NCI-H1417 (cell line): ENCODE measurements at regions not wholly inside any gene's neighbourhood (a gene's known extent, or its start where the extent isn't known, plus 50 kb on each side); places are given as distances from the start of the nearest gene placed in this dataset.
"Not testable (repeated sequence)": the region's sequence is repeated elsewhere in the genome, so short reads cannot be mapped to it uniquely, and the experiment has no call there.

ENCODE experiments used
- DNase-seq, 3 experiments: peaks; one replicate each; lab custom pipeline; 2025; lab: John Stamatoyannopoulos, UW

GRCh38 chr21:22762463-22762862 lies 1764.3 kb downstream of the NCAM2 start:
- no peak for DNase-seq

GRCh38 chr21:22763442-22763841 lies 1765.2 kb downstream of the NCAM2 start:
- no peak for DNase-seq

- no peak for DNase-seq
Observed at GRCh38 chr21:22764222-22764621, 1766.0 kb downstream of the NCAM2 start.

- peak in 2 of 3 experiments; percentile 80 to 96 for DNase-seq
Observed at GRCh38 chr21:22791376-22791775, 1793.2 kb downstream of the NCAM2 start.

- peak; percentile 41 to 88 (median 46) for DNase-seq
Observed at GRCh38 chr21:22791986-22792560, 1793.9 kb downstream of the NCAM2 start.

GRCh38 chr21:22795091-22795490 lies 1796.9 kb downstream of the NCAM2 start:
- no peak for DNase-seq

GRCh38 chr21:22795644-22796043 lies 1797.4 kb downstream of the NCAM2 start:
- no peak for DNase-seq

- no peak for DNase-seq
Observed at GRCh38 chr21:22796147-22796546, 1797.9 kb downstream of the NCAM2 start.

- DNase-seq, result no peak
Observed at GRCh38 chr21:22804151-22804550, 1805.9 kb downstream of the NCAM2 start.

- peak in 1 of 3 experiments; percentile 24 for DNase-seq
Observed at GRCh38 chr21:22806278-22806677, 1808.1 kb downstream of the NCAM2 start.

GRCh38 chr21:22813201-22813600 lies 1815.0 kb downstream of the NCAM2 start:
- DNase-seq, result no peak

- DNase-seq, result not testable (repeated sequence)
Observed at GRCh38 chr21:22818681-22819485, 1820.7 kb downstream of the NCAM2 start.

- DNase-seq, result no peak
Observed at GRCh38 chr21:22827422-22827821, 1829.2 kb downstream of the NCAM2 start.

GRCh38 chr21:22842875-22843274 lies 1844.7 kb downstream of the NCAM2 start:
- peak in 2 of 3 experiments; percentile 71 to 88 for DNase-seq

GRCh38 chr21:22855581-22855980 lies 1857.4 kb downstream of the NCAM2 start:
- DNase-seq, result no peak

GRCh38 chr21:22871692-22872091 lies 1873.5 kb downstream of the NCAM2 start:
- DNase-seq, result no peak

GRCh38 chr21:22880573-22880972 lies 1882.4 kb downstream of the NCAM2 start:
- no peak for DNase-seq

- no peak for DNase-seq
Observed at GRCh38 chr21:22881131-22881530, 1882.9 kb downstream of the NCAM2 start.

- no peak for DNase-seq
Observed at GRCh38 chr21:22885079-22885478, 1886.9 kb downstream of the NCAM2 start.

- DNase-seq, result no peak
Observed at GRCh38 chr21:22885614-22886013, 1887.4 kb downstream of the NCAM2 start.

GRCh38 chr21:22889445-22889844 lies 1891.2 kb downstream of the NCAM2 start:
- DNase-seq, result no peak

- no peak for DNase-seq
Observed at GRCh38 chr21:22890656-22891055, 1892.4 kb downstream of the NCAM2 start.

- DNase-seq, result no peak
Observed at GRCh38 chr21:22892028-22892427, 1893.8 kb downstream of the NCAM2 start.

GRCh38 chr21:22892740-22893139 lies 1894.5 kb downstream of the NCAM2 start:
- no peak for DNase-seq
